RCC 7860 (cell line): ENCODE measurements at regions not wholly inside any gene's neighbourhood (a gene's known extent, or its start where the extent isn't known, plus 50 kb on each side); places are given as distances from the start of the nearest gene placed in this dataset.

Experiments used
- DNase-seq: peaks from one replicate; pipeline ENCODE4 v3.0.0-alpha.2; 2015; ENCODE audit warnings: low spot score
- FAIRE-seq: peaks from 2 replicates; lab custom pipeline; 2012; peaks lifted over from hg19 to GRCh38; lab: Jason Lieb, UNC

DNA sequence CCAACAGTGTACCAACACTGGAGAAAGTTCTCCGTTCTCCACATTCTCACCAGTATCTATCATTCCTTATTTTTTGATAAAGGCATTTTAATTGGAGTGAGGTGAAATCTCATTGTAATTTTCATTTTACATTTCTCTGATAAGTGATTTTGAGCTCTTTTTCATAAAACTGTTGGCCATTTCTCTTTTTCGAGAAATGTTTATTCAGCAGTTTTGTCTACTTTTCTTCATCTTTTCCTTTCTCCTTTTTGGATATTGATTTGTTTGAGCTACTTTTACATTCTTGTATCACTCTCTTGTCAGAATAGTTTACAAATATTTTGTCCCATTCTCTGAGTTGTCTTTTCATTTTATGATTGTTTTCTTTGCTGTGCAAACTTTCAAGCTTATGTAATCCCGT is 555.2 kb downstream of the COL12A1 start:
- no peak for DNase-seq
- FAIRE-seq, result no peak

DNA sequence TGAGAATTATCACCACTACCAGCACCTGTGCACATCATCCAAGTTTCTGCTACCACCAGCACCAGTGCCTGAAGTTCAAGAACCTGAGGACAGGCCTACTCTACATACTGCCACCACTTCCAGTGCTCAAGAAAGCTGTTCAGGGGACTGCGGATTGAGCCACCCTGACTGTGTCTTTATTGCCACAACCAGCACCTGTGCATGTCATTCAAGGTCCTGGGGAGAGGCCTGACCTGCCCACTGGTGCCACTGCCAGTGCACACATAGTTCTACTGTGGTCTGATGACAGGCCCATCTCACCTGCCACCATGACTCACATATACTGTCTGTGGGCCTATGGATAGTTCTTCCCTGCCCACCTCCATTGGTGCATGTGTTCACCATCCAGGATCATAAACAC is 559.4 kb downstream of the COL12A1 start:
- FAIRE-seq, result no peak
- no peak for DNase-seq

DNA sequence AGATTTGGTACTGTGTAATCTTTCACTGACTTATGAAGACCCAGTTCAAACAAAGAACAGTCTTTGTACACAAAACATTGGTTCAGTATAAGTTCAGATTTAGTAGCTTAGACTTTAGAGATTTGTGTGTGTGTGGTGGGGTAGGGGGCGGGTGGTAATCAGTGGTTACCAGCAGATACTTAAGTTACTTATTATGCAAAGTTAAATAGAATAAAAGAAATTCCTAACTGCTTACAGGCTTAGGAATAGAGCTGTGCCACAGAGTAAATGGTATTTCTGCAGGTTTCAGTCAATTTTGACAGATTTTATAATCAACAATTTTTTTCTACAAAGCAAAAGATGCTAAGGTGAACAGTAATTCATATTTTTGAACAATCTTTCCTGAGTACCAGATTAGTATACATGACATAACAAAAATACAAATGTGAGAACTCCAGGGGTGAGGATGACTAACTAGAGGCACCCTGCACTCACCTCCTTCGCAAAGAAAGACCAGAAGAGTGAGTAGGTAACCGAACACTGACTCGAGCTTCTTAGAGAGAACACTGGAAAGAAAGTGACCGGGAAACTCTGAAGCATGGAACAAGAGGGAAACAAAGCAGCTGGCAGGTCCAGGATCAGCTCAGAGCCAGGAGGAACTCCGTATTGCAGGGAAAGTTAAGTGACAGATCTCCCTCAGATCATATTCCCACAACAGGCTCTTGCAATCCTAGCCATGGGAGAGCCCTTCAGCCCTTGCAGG is 560.6 kb downstream of the COL12A1 start:
- FAIRE-seq (no peak), DNase-seq (no peak)

DNA sequence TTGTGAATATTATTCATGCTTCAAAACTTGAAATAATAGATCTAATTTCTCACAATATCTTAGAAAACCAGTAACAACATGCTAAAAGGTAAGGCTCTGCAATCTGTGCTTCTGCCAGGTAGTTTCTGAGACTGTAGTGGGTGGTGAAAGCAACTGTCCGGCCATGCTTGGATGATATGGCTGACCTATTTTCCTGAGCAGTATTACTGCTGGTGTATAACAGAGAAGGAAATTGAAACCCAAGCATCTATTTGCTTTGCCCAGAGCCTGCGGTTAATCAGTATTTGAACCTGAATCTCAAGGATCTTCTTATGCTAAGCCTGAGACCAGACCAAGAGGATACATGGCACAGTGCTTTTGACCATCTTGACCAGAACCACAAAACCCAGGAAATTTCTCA is 563.8 kb downstream of the COL12A1 start:
- DNase-seq, result no peak
- no peak for FAIRE-seq

DNA sequence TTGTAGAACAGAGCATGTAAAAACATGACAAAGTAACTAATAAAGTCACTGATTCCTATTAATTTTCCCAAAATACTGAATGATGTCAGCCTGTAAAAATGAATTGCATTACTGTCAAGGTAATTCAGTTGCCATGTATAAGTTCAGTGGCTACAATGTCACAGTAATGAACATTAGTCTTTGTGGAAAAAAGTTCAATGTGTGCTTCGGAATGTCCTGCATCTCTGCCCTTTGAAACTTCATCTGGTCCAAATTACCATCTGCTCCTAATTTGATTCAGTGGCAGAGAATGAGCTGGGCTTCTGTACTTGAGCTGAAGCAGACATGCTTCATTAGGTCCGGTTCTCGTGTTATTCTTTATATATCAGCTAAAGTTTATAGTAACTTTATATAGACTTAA is 567.4 kb downstream of the COL12A1 start:
- DNase-seq, result no peak

DNA sequence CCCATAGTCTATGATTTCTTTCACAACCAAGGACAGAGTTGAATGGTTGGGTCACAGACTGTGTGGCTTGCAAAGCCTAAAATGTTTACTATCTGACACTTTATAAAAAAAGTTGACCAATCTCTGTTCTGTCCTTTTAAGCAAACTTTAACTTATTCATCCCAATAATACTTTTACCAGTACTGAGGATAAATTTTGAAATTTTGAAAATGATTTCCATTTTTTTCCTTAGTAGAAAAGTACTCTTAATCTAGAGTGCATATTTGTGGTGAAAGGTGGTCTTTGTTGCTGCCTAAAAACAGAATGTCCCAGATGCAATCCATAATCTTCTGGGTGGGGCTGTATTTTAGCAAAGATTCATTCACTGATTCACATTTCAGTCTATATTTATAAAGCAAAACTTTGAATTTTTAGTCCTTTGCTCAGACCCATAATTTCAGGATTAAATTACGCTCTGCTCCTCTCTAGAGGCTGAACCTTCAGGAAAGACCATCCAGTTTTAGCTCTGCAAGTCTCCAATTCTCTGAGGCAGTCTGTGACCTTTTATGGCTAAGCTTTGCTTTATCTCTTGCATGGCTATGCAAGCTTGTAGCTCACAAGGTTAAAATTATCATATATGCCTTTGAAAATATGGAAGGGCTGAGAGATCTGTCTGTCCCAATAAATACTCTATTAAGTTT is 573.5 kb downstream of the COL12A1 start:
- FAIRE-seq (no peak), DNase-seq (no peak)

More for the DNA sequence above, 567.4 kb downstream of the COL12A1 start:
- FAIRE-seq, result no peak

DNA sequence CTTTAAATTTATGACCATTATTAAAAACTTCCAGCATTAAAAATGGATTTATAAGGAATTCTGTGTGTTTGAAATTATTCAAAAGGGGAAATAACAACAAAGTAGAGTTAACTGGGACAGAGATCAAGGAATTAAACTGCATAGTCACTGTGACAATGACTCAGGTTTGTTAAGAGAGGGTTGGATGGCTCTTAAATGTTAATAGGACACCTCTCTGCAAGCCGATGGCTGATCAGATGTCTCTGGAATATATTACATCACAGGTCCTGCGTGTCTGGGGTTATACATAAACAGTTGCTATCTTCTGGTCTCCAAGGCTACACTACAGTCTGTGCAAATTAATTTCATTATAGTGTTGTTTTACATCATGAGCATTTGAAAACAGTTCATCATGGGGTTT is 574.3 kb downstream of the COL12A1 start:
- FAIRE-seq (no peak), DNase-seq (no peak)

DNA sequence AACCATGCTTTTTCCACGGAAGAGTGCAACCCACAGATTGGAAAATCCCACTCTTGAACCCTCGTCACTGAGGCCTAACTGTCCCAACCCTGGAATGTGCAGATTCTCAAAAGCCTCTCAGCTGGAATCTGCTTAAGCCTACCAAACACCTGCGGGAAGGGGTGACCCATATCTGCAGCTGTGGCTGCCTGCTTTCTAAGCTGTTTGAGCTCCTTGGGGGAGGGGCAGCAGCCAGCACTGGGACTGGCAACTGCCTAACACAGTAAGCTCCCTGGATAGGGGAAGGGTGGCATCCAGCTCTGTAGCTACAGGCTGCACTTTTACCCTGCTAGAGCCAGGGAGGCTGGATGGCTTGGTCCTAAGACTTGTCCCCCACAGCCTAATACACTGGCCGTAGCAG is 579.6 kb downstream of the COL12A1 start:
- no peak for DNase-seq
- no peak for FAIRE-seq

DNA sequence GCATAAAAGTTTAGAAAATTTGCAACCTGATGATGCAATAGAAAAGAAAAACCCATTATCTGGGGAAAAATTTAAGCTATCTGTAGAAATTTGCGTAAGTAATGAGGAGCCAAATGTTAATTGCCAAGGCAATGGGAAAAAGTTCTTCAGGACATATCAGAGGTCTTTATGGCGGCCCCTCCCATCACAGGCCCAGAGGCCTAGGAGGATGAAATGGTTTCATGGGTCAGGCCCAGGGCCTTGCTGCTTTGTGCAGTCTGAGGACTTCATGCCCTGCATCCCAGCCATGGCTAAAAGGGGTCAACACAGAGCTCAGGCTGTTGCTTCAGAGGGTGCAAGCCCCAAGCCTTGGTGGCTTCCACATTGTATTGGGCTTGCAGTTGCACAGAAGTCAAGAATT is 582.8 kb downstream of the COL12A1 start:
- DNase-seq (no peak), FAIRE-seq (no peak)

DNA sequence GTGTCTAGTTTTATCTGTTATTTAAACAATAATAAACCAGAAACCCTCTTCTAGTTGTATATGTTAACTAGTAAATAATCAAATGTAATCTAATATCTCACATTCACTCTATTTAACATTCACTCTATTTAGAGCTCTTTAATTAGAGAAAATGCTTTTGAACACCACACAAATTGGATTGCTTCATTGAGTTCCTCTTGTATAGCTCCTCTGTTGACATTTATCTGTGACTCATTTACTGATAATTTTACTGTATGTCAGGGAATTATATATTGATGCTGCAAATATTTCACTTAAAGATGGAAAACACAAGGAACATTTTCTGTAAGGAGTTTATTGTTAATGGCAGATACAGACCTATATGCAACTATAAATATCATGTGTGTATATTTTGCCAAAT is 594.6 kb downstream of the COL12A1 start:
- DNase-seq, result no peak
- no peak for FAIRE-seq

DNA sequence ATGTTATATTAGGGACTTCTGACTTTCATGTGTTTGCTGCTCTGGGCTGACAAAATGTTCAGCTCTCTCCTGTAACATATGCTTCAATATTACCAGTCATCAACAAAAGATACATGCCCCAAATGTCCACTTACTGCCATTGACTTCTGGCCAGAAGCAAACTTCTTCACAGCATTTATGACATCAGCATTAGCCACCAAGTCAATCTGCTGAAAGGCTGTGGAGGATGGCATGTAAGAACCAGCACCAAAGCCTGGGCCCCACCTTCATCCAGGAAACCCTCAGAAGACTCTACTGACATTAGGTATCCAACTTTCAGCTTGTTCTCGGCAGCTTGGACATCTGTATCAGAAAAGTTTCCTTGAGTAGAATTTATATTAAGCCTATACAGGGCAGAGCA is 595.5 kb downstream of the COL12A1 start:
- DNase-seq (no peak), FAIRE-seq (no peak)

DNA sequence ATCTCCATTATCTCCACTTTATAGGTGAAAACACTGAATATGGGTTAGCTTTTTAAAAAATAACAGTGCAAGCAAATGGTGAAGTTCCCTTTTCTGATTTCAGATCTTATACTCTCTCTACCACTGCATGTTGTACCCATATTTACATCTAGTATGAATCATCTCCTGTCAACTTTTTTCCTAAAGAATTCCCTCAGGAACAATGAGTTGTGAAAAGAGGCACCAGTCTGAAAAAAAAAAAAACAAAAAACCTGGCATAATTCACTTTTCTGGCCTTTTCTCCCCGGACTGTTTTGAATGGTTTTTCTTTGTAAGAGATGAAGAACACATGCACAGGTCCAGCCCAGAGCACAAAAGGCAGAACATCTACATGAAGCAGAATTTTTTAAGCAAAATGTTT is 596.0 kb downstream of the COL12A1 start:
- DNase-seq (no peak), FAIRE-seq (no peak)

DNA sequence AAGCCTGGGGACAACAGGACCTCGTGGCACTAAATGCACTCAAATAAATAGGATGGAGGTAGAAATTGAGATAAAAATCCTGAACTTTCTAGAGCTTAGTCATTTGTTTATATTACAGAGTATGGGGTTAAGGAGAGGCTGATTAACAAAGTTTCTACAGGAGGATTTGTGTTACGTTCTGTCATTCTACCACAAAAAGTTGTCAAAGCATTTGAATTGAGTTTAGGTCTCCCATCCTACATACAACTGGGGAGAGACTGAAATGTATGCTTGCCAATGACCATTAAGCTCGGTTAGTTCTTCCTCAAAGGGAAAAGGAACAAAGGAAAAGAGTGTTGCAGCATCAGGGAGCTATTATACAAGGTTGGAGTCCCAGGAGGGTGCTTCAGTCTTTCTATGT is 597.9 kb downstream of the COL12A1 start:
- FAIRE-seq (no peak), DNase-seq (no peak)

DNA sequence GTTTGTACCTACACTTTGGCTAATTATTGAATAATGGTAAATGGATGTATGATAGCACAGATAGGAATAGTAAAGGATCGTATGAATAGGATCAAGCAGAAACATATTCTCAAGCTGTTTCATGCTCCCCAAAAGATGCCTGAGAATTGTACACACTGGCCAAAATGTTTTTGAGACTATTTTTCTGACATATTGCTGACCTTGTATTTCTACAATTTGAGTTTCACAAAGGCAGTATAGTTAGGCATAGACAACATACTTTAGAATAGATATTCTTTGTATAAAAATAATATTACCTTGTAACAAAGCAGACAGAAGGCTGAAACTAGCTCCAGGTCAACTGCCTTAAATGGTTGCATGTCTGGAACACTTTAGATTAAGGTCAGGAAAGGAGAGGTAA is 598.4 kb downstream of the COL12A1 start:
- DNase-seq (no peak), FAIRE-seq (no peak)

DNA sequence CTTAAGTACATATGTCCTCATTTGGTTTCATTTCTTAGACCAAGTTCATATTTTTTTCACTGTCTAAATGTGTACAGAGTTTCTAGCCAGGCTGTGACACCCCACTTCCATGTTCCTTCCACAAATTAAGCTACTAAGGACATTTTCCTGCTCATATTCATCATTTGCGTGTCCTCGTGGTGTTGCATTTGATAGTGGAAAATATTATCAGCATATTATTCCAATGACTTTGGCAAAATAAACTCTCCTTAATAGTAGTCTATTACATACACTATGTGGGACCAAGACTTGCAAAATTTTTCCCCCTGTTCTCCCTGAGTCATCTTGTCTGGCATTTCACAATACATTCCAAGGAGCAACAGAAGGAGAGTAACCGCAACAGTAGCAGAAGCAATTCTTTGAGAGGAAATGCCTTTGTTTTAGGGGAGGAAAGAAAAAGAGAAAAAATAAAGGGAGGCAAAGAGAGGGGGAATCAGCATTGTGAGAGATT is 599.2 kb downstream of the COL12A1 start:
- peak; percentile 68 for FAIRE-seq
- DNase-seq, result peak; percentile 13

DNA sequence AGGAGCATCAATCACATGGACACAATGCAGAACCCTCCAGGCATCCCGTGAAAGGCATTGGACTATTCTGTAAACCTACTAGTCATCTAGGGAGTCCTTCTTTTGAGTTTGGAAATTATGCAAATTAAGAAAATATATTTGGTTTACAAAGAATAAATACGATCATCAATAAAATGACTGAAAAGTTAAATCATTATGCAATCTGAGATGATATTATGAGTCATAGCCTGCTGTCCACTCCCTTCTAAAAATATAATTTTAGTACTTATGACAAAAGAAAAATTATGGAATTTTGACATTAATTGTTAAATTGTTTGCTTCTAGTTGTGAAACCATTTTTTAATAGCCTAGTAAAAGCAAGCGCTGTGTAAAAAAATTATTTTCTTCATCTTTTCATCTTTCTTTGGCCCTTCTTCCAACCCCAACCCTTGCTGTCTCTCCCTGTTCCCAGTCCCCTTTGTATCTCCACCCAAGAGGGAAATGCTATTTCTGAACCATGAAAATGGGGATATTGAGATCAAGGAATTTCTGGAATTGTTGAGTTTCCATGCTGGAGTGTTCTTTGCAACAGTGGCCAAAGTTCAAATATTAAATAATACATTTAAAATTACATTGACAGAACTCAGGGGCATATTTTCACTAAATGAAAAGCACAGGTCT is 599.8 kb downstream of the COL12A1 start:
- FAIRE-seq (no peak), DNase-seq (no peak)

DNA sequence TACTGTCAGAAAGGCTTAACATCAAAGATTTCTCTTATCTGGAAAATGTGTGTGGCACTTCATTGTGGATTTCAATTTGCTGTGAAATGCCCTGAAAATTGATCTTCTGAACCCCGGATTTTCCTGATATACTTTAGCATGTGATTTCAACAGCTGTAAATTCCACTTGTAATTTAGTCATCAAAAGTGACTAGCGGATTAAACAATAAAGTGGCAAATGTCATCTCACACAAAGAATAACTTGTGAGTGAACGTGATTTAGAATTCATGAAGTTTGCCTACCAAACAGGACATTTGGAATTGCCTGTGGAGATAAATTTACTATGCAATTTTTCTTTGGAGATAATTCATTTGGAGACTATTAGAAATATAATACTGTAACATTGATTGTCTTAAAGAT is 601.6 kb downstream of the COL12A1 start:
- DNase-seq, result no peak
- no peak for FAIRE-seq

DNA sequence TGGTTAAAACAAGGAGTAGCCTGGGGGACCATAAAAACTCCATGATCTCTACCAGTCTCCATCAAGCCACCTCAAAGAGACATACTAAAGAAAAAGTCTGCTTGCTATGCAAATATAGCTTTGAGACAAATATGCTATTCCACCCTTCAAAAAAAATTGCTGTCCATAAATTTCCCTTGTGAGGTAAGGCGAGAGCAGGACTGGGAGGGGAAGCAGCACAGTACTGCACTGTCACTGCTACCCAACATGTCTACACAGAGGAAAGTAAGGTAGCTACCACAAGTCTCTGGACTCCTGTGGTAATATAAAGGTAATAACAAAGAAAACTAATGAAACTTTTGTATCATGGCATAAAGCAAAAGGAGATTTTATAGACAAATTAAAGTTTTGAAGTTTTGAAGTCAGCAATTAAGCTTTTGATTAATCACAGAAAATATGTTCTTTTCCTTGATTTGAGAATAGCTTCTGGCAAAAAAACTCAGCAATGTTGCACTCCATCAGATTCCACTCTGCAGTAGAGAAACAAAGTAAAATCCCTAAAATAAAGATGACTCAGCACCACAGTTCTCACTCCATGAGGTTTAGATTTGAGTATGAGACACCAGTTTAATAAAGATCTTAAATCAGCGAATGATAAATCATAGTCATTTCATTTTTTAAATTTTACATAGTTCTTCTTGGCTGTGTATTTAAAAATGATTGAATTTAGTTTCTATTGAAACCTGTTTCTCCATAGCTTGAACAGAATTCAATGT is 602.4 kb downstream of the COL12A1 start:
- DNase-seq (no peak), FAIRE-seq (no peak)

DNA sequence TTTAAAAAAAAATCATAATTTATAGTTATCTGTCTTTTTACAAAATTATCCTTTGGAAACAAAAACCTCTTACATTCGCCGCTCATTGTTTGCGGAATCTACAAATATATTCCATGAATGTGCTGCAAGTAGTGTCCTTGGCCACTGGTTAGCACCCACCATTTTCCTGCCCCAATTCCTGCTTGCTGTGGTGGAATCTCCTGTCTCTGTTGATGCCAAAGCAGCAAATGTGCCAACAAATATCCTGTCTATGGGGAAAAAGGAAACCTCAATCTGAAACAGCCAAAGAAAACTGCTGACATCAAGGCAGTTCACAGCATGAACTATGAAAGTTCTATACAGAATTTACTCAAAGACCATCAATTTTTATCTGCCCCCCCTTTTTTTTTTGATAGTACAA is 603.6 kb downstream of the COL12A1 start:
- FAIRE-seq (no peak), DNase-seq (no peak)

DNA sequence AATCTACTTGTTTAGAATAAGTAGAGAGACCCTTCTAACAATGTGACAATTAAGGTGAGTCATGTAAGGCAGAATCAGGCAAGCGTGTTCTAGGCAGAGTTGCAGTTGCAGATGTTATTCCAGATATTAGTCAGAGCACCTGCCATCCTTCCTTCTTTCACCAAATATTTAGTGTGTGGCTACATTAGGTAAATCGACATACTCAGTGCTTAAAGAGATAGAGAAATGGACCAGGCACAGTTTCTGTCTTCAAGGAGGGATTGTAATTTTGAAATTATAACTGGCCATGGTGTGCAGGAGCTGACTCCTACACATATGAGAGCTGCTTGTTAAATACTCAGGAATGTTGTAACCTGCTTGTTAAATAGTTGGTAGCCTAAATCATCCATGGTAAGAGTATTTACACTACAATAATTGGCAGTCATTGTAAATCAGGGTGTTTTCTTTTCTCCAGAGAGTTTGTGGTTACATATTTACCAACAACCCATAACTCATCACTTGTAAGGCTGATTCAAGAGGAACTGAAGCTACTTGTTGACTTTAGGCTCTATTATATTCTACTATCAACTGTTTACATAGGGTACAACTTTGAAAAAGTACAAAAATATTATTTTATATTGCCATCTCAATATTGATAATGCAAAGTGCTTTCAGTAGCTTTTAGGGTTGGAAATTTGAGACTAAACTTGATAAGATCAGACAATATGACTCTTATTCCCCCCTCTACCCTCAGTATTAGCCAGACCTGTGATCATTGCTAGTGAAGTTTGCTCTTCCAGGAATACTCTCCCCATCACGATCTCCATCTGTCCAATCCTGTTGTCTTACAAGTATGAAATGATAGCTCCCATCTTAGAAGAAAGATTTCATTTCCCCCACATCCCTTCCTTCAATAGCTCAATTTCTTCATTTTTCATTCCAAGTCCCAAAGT is 607.1 kb downstream of the COL12A1 start:
- FAIRE-seq (no peak), DNase-seq (no peak)
